Immature natural killer cell (primary cell): ENCODE measurements at regions not wholly inside any gene's neighbourhood (a gene's known extent, or its start where the extent isn't known, plus 50 kb on each side); places are given as distances from the start of the nearest gene placed in this dataset.
A peak's percentile ranks its signal among the peaks of the same experiment; 100 is the strongest.

Source experiments
- DNase-seq, 3 donors: peaks; one replicate each; pipeline ENCODE4 v3.0.0; 2022; ENCODE audit warnings: mixed read lengths in 1 of 3
- H3K27ac Mint-ChIP-seq, 6 donors: one replicate each; pipeline ENCODE4 v1.8.0; 2020; ENCODE audit warnings: mixed read lengths in 6 of 6, mild to moderate bottlenecking in 5 of 6, inconsistent platforms in 4 of 6, moderate library complexity in 3 of 6
- H3K27me3 Mint-ChIP-seq, 3 donors: one replicate each; pipeline ENCODE4 v1.8.0; 2020 to 2021; ENCODE audit warnings: low read depth in 3 of 3, mild to moderate bottlenecking in 3 of 3, mixed read lengths in 3 of 3, moderate library complexity in 3 of 3, inconsistent platforms in 1 of 3
- H3K36me3 Mint-ChIP-seq, 3 donors: one replicate each; pipeline ENCODE4 v1.8.0; 2020; ENCODE audit warnings: mixed read lengths in 3 of 3, inconsistent platforms in 2 of 3, mild to moderate bottlenecking in 2 of 3
- H3K4me1 Mint-ChIP-seq, 2 donors: one replicate each; pipeline ENCODE4 v1.8.0; 2020; ENCODE audit warnings: inconsistent platforms in 2 of 2, mild to moderate bottlenecking in 2 of 2, mixed read lengths in 2 of 2, moderate library complexity in 1 of 2
- H3K4me3 Mint-ChIP-seq, 5 donors: one replicate each; pipeline ENCODE4 v1.8.0; 2020; ENCODE audit warnings: mild to moderate bottlenecking in 5 of 5, mixed read lengths in 5 of 5, inconsistent platforms in 3 of 5, moderate library complexity in 3 of 5
- H3K9me3 Mint-ChIP-seq, 6 donors: one replicate each; pipeline ENCODE4 v1.8.0; 2020; ENCODE audit warnings: mild to moderate bottlenecking in 6 of 6, mixed read lengths in 6 of 6, inconsistent platforms in 4 of 6, moderate library complexity in 3 of 6

GRCh38 chr11:128246810-128247594 lies 340.4 kb downstream of the ETS1 start:
- Mint-ChIP-seq H3K27ac (no peak overlapping the region), H3K27me3 (peaks cover 0 to 8% (median under 1%) of the 10 kb centered on the region in 3 donors), H3K4me3 (no peak overlapping the region), H3K4me1 (no peaks in the 10 kb centered on the region), H3K9me3 (no peaks in the 10 kb centered on the region), H3K36me3 (peaks cover 0 to 4% (median 3%) of the 10 kb centered on the region in 3 donors)
- no peak for DNase-seq

GRCh38 chr11:128246364-128246801 lies 341.0 kb downstream of the ETS1 start:
- Mint-ChIP-seq H3K27me3 (peaks cover 0 to 8% (median 1%) of the 10 kb centered on the region in 3 donors), H3K4me3 (no peak overlapping the region), H3K9me3 (no peaks in the 10 kb centered on the region), H3K27ac (no peak overlapping the region), H3K4me1 (no peaks in the 10 kb centered on the region), H3K36me3 (peaks cover 0 to 4% (median 3%) of the 10 kb centered on the region in 3 donors)
- no peak for DNase-seq

- no peaks in the 10 kb centered on the region for H3K9me3 Mint-ChIP-seq
- H3K4me1 Mint-ChIP-seq, result no peaks in the 10 kb centered on the region
- H3K27me3 Mint-ChIP-seq, result peaks cover 0 to 8% (median 1%) of the 10 kb centered on the region in 3 donors
- H3K36me3 Mint-ChIP-seq, result peaks cover 0 to 4% (median 3%) of the 10 kb centered on the region in 3 donors
- H3K4me3 Mint-ChIP-seq, result no peak overlapping the region
- no peak overlapping the region for H3K27ac Mint-ChIP-seq
- no peak for DNase-seq
Measured at GRCh38 chr11:128244871-128245270, 342.5 kb downstream of the ETS1 start.

- DNase-seq, result no peak
- Mint-ChIP-seq H3K4me1 (peaks cover 9 to 18% of the 10 kb centered on the region in 2 donors), H3K9me3 (no peaks in the 10 kb centered on the region), H3K4me3 (no peak overlapping the region), H3K27me3 (peaks cover 0 to 8% (median 1%) of the 10 kb centered on the region in 3 donors), H3K27ac (no peak overlapping the region), H3K36me3 (peaks cover 0 to 4% (median 0%) of the 10 kb centered on the region in 3 donors)
Measured at GRCh38 chr11:128242451-128242850, 344.9 kb downstream of the ETS1 start.

GRCh38 chr11:128240546-128240945 lies 346.8 kb downstream of the ETS1 start:
- no peaks in the 10 kb centered on the region for H3K9me3 Mint-ChIP-seq
- DNase-seq, result no peak
- no peak overlapping the region for H3K27ac Mint-ChIP-seq
- no peak overlapping the region for H3K4me3 Mint-ChIP-seq
- H3K4me1 Mint-ChIP-seq, result peaks cover 11 to 18% of the 10 kb centered on the region in 2 donors
- H3K27me3 Mint-ChIP-seq, result peaks cover 0 to 1% (median 0%) of the 10 kb centered on the region in 3 donors
- no peaks in the 10 kb centered on the region for H3K36me3 Mint-ChIP-seq

GRCh38 chr11:128239306-128239705 lies 348.1 kb downstream of the ETS1 start:
- peak overlapping the region in 1 of 5 donors; percentile 2 for H3K4me3 Mint-ChIP-seq
- peaks cover 11 to 18% of the 10 kb centered on the region in 2 donors for H3K4me1 Mint-ChIP-seq
- peaks cover 0 to 1% (median 0%) of the 10 kb centered on the region in 3 donors for H3K27me3 Mint-ChIP-seq

GRCh38 chr11:128238521-128239265 lies 348.7 kb downstream of the ETS1 start:
- Mint-ChIP-seq H3K4me3 (peak overlapping the region in 1 of 5 donors; percentile 2), H3K4me1 (peaks cover 11 to 18% of the 10 kb centered on the region in 2 donors), H3K9me3 (no peaks in the 10 kb centered on the region), H3K27me3 (peaks cover 0 to 1% (median 0%) of the 10 kb centered on the region in 3 donors), H3K27ac (peak overlapping the region in 3 of 6 donors; percentile 5 to 44 (median 14)), H3K36me3 (no peaks in the 10 kb centered on the region)
- no peak for DNase-seq

More at GRCh38 chr11:128239306-128239705, 348.1 kb downstream of the ETS1 start:
- Mint-ChIP-seq H3K9me3 (no peaks in the 10 kb centered on the region), H3K27ac (peak overlapping the region in 2 of 6 donors; percentile 14 to 44), H3K36me3 (no peaks in the 10 kb centered on the region)
- no peak for DNase-seq

- H3K4me1 Mint-ChIP-seq, result peaks cover 11 to 18% of the 10 kb centered on the region in 2 donors
- no peak overlapping the region for H3K4me3 Mint-ChIP-seq
- no peaks in the 10 kb centered on the region for H3K27me3 Mint-ChIP-seq
- no peak for DNase-seq
- H3K36me3 Mint-ChIP-seq, result no peaks in the 10 kb centered on the region
- H3K9me3 Mint-ChIP-seq, result no peaks in the 10 kb centered on the region
- no peak overlapping the region for H3K27ac Mint-ChIP-seq
Measured at GRCh38 chr11:128236506-128237498, 350.6 kb downstream of the ETS1 start.

GRCh38 chr11:128235958-128236357 lies 351.4 kb downstream of the ETS1 start:
- Mint-ChIP-seq H3K4me1 (peaks cover 11 to 18% of the 10 kb centered on the region in 2 donors), H3K4me3 (no peak overlapping the region), H3K27me3 (no peaks in the 10 kb centered on the region), H3K27ac (no peak overlapping the region), H3K36me3 (no peaks in the 10 kb centered on the region), H3K9me3 (no peaks in the 10 kb centered on the region)
- DNase-seq, result no peak

- no peaks in the 10 kb centered on the region for H3K9me3 Mint-ChIP-seq
- H3K27ac Mint-ChIP-seq, result no peak overlapping the region
- peaks cover 11 to 18% of the 10 kb centered on the region in 2 donors for H3K4me1 Mint-ChIP-seq
- no peaks in the 10 kb centered on the region for H3K27me3 Mint-ChIP-seq
- no peaks in the 10 kb centered on the region for H3K36me3 Mint-ChIP-seq
- H3K4me3 Mint-ChIP-seq, result no peak overlapping the region
- no peak for DNase-seq
Measured at GRCh38 chr11:128235426-128235825, 351.9 kb downstream of the ETS1 start.

- Mint-ChIP-seq H3K4me3 (no peak overlapping the region), H3K36me3 (no peaks in the 10 kb centered on the region), H3K4me1 (peaks cover 13 to 21% of the 10 kb centered on the region in 2 donors), H3K27me3 (peaks cover 0 to 4% (median 0%) of the 10 kb centered on the region in 3 donors), H3K9me3 (no peaks in the 10 kb centered on the region), H3K27ac (no peak overlapping the region)
- DNase-seq, result no peak
Measured at GRCh38 chr11:128234143-128234542, 353.2 kb downstream of the ETS1 start.

GRCh38 chr11:128232588-128232987 lies 354.8 kb downstream of the ETS1 start:
- Mint-ChIP-seq H3K4me3 (no peak overlapping the region), H3K36me3 (no peaks in the 10 kb centered on the region), H3K27ac (no peak overlapping the region), H3K9me3 (no peaks in the 10 kb centered on the region), H3K27me3 (peaks cover 0 to 4% (median 0%) of the 10 kb centered on the region in 3 donors), H3K4me1 (peaks cover 10% of the 10 kb centered on the region in 2 donors)
- DNase-seq, result no peak

GRCh38 chr11:128231845-128232410 lies 355.4 kb downstream of the ETS1 start:
- H3K27me3 Mint-ChIP-seq, result peaks cover 0 to 4% (median 2%) of the 10 kb centered on the region in 3 donors
- H3K36me3 Mint-ChIP-seq, result no peaks in the 10 kb centered on the region
- no peak overlapping the region for H3K27ac Mint-ChIP-seq
- no peaks in the 10 kb centered on the region for H3K9me3 Mint-ChIP-seq
- H3K4me1 Mint-ChIP-seq, result peaks cover 10% of the 10 kb centered on the region in 2 donors
- DNase-seq, result no peak
- H3K4me3 Mint-ChIP-seq, result no peak overlapping the region
